ENCODE measurements at regions not wholly inside any gene's neighbourhood (a gene's known extent, or its start where the extent isn't known, plus 50 kb on each side); places are given as distances from the start of the nearest gene placed in this dataset.

DNA sequence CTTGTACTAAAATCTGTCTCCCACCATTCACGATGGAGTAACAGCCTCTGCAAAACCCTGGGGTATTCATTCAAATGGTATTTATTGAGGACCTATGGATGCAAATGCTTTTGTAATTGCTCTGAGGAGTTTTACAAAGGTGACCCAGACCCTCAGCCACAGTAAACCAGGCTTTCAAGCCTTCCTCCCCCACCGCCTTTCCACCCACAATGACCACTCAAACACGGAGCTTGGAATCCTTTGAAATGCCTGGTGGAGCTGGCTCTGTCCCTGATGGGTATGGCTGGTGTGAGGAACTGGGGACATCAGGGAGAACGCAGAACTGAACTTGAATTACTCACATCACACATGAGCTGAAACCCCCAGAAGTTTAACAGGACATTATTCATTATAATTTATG, 246.4 kb downstream of the CDH26 start:
- no peaks in the 10 kb centered on the region for H3K9me3 ChIP-seq
- TF ChIP-seq, protein P1, sequence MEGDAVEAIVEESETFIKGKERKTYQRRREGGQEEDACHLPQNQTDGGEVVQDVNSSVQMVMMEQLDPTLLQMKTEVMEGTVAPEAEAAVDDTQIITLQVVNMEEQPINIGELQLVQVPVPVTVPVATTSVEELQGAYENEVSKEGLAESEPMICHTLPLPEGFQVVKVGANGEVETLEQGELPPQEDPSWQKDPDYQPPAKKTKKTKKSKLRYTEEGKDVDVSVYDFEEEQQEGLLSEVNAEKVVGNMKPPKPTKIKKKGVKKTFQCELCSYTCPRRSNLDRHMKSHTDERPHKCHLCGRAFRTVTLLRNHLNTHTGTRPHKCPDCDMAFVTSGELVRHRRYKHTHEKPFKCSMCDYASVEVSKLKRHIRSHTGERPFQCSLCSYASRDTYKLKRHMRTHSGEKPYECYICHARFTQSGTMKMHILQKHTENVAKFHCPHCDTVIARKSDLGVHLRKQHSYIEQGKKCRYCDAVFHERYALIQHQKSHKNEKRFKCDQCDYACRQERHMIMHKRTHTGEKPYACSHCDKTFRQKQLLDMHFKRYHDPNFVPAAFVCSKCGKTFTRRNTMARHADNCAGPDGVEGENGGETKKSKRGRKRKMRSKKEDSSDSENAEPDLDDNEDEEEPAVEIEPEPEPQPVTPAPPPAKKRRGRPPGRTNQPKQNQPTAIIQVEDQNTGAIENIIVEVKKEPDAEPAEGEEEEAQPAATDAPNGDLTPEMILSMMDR (IDR thresholded peaks at IDR 0.05), result no peak
- no peaks in the 10 kb centered on the region for H3K4me1 ChIP-seq (ENCODE audit: control insufficient read depth in 1 of 2, insufficient read depth in 1 of 2, low read depth in 1 of 2, low read length in 1 of 2)
- H3K27me3 ChIP-seq, result no peaks in the 10 kb centered on the region
- H3K27ac ChIP-seq, result no peak overlapping the region
- H3K4me3 ChIP-seq (ENCODE audit: low read depth in 1 of 2, low read length in 1 of 2), result no peak overlapping the region
- peaks cover 22% of the 10 kb centered on the region for H3K36me3 ChIP-seq

DNA sequence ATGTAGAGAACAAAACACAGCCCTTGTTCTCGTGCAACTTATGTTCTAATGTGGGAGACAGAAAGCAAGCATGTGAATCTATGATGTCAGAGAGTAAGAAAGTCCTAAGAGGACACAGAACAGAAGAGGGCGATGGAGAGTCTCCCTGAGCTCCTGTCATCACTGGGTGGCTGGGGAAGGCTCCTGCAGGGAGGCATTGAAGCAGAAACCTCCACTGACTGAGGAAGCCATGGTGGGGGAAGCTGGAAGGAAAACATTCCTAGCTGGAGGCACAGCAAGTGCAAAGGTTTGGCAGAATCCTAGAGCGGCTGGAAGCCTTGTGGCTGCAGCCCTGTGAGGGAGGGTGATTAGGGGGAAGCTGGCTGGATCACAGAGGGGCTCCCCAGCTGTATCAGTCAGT, 248.0 kb downstream of the CDH26 start:
- Histone ChIP-seq H3K27me3 (no peaks in the 10 kb centered on the region), H3K4me1 (ENCODE audit: control insufficient read depth in 1 of 2, insufficient read depth in 1 of 2, low read depth in 1 of 2, low read length in 1 of 2) (peaks cover 5% of the 10 kb centered on the region in 2 experiments), H3K27ac (no peak overlapping the region), H3K4me3 (ENCODE audit: low read depth in 1 of 2, low read length in 1 of 2) (no peak overlapping the region), H3K9me3 (no peaks in the 10 kb centered on the region), H3K36me3 (peaks cover 19% of the 10 kb centered on the region)
- TF ChIP-seq, protein P1 (IDR thresholded peaks at IDR 0.05), result no peak

DNA sequence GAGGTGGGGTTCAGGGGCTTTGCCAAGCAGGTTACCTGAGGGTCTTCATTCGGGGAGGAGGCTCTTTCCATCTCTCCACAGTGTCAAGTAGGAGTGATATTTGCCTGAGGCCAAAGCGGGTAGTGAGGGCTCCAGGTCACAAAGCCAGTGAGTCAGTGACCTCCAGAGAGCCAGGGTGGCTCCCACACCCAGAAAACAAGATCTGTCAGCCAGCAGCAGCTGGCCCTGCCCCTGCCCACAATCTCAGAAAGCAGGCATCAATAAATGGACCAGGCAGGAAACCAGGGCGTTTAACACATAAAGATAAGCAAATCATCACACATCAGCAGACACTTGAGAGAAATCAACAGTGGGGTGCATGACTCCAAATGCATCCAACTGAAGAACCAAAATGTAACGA, 250.8 kb downstream of the CDH26 start:
- Histone ChIP-seq H3K9me3 (no peaks in the 10 kb centered on the region), H3K4me3 (ENCODE audit: low read depth in 1 of 2, low read length in 1 of 2) (no peak overlapping the region), H3K36me3 (peaks cover 9% of the 10 kb centered on the region), H3K27me3 (no peaks in the 10 kb centered on the region), H3K4me1 (ENCODE audit: control insufficient read depth in 1 of 2, insufficient read depth in 1 of 2, low read depth in 1 of 2, low read length in 1 of 2) (peaks cover 5 to 6% of the 10 kb centered on the region in 2 experiments), H3K27ac (no peak overlapping the region)
- TF ChIP-seq, protein P1 (IDR thresholded peaks at IDR 0.05), result no peak

DNA sequence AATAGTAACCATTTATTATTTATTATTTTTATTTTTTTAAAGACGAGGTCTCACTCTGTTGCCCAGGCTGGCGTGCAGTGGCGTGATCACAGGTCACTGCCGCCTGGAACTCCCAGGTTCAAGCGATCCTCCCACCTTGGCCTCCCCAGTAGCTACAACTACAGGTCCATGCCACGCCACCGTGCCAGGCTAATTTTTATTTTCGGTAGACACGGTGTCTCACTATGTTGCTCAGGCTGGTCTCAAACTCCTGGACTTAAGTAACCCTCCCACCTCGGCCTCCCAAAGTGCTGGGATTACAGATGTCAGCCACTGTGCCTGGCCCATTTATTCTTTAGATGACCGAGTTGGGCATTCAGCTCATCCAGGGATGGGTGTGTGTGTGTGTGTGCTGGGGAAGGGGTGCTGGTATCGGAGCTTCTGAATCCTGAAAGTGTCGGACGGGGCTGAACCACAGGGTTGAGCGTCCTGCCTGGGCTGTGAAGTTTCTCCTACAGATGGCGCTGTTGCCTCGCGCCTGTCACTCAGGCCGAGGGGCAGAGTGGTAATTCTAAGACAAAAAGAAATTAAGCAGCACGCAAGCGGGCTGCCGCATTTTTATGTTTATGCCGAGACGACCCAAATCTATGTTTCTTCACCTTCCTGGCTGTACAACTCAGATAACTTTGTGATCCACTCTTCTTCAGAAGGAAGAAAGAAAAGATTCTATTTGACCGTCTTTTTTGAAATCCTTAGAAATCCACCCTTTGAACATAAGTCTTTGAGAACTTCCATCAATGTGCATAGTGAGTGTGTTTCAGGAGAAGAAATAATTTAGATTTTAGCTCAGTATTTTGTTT, 252.8 kb downstream of the CDH26 start:
- Histone ChIP-seq H3K27ac (peak overlapping the region; percentile 9), H3K4me3 (ENCODE audit: low read depth in 1 of 2, low read length in 1 of 2) (no peak overlapping the region), H3K9me3 (no peaks in the 10 kb centered on the region), H3K4me1 (ENCODE audit: control insufficient read depth in 1 of 2, insufficient read depth in 1 of 2, low read depth in 1 of 2, low read length in 1 of 2) (peaks cover 8 to 10% of the 10 kb centered on the region in 2 experiments), H3K27me3 (no peaks in the 10 kb centered on the region), H3K36me3 (peaks cover 12% of the 10 kb centered on the region)
- TF ChIP-seq, protein P1 (IDR thresholded peaks at IDR 0.05), result peak; percentile 89

DNA sequence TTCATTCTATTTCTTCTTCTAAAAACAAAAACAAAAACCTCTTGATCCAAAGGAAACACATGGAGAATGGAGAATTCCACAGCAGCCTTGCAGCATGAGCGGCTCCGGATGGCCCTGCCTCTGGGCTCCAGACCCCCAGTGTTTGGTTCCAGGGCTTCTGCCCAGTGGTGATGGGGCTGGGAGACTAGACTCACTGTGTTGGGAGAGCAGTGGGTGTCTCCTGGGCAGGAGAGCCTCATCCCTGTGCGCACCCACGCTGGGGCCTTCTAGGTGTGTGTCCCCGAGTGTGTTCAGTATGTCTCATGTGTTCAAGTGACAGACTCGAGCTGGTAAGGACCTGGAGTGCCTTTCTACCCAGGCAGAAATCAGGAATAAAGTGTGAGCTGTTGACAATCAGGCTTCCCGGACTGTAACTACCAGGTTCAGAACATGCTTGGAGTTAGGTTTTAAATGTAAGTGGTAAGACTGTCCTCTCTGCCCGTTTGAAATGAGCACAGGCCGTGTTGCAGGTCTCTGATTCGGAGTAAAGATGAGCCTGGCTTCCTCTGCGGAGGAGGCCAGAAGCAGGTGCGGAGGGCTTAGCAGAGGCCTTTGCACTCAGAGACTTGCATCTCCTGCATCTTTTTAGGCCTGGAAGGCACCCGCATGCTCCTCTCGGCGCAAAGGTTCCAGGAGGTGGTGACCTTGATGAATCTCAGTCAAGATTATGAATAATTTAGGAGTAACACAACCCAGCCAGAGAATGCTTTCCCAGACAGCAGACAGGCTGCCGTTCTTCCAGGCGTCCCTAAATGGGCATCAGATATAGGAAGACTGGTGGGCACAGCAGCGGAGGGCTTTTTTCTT, 253.6 kb downstream of the CDH26 start:
- Histone ChIP-seq H3K4me1 (ENCODE audit: control insufficient read depth in 1 of 2, insufficient read depth in 1 of 2, low read depth in 1 of 2, low read length in 1 of 2) (peaks cover 10 to 18% of the 10 kb centered on the region in 2 experiments), H3K9me3 (no peaks in the 10 kb centered on the region), H3K27ac (peak overlapping the region; percentile 9), H3K27me3 (no peaks in the 10 kb centered on the region), H3K4me3 (ENCODE audit: low read depth in 1 of 2, low read length in 1 of 2) (no peak overlapping the region), H3K36me3 (peaks cover 12% of the 10 kb centered on the region)
- TF ChIP-seq, protein P1 (IDR thresholded peaks at IDR 0.05), result no peak
